ENCODE measurements at regions not wholly inside any gene's neighbourhood (a gene's known extent, or its start where the extent isn't known, plus 50 kb on each side); places are given as distances from the start of the nearest gene placed in this dataset.

DNA sequence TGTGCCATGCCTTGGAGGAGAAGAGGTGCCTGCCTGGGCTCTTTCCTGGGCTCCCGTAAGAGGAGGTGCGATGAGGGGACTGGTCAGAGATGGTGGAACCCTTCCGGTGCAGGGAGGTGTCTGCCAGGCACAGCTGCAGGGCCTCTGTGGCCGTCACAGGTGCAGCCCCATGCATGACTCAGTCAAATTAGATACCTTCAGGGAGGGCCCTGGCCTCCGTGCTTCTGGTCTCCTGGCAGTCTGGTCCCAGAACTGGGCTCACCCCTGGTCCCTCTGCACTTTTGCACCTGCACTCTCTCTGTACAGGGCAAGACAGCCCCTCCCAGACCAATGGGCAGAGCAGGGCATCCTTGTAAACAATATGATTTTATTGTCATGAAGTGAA, 49.9 kb upstream of the LRPAP1 start:
- H3K4me2 ChIP-seq (ENCODE audit: unreplicated experiment) = no peak overlapping the region
- H2AFZ ChIP-seq = no peak overlapping the region
- H3K9me3 ChIP-seq (ENCODE audit: low read depth) = no peaks in the 10 kb centered on the region
- no peaks in the 10 kb centered on the region for H3F3A ChIP-seq (ENCODE audit: insufficient read depth)
- no peaks in the 10 kb centered on the region for H3K27me3 ChIP-seq (replicated peaks; ENCODE audit: insufficient read depth)
- no peaks in the 10 kb centered on the region for H3K4me1 ChIP-seq (ENCODE audit: insufficient read depth)
- H3K9ac ChIP-seq = no peak overlapping the region
- no peaks in the 10 kb centered on the region for H3K36me3 ChIP-seq (ENCODE audit: low read depth)
- 66 to 72% methylated on average over 5 of the region's 5 CpGs for WGBS, 2 experiments (ENCODE audit: low coverage in 1 of 2, low lambda C conversion rate in 2 of 2, missing lambda C conversion rate in 2 of 2)
- in situ Hi-C loops (cut with MboI) = no loop called here
- H3K79me2 ChIP-seq (ENCODE audit: insufficient read depth) = no peaks in the 10 kb centered on the region
- no peaks in the 10 kb centered on the region for H3K9me2 ChIP-seq (ENCODE audit: insufficient read depth)
- H4K20me1 ChIP-seq (ENCODE audit: insufficient read depth) = no peaks in the 10 kb centered on the region
- no peak overlapping the region for H3K4me3 ChIP-seq
- no peak for TF ChIP-seq EZH2 (IDR thresholded peaks at IDR 0.05; ENCODE audit: insufficient read depth, poor library complexity, severe bottlenecking)
- no peak for TF ChIP-seq EZH2phosphoT487 (IDR thresholded peaks at IDR 0.05; ENCODE audit: insufficient read depth, low read depth)
- H3K27ac ChIP-seq = no peak overlapping the region
- no peak for DNase-seq

Data from GM23248 (cell line).